H1 (cell line): ENCODE measurements at regions not wholly inside any gene's neighbourhood (a gene's known extent, or its start where the extent isn't known, plus 50 kb on each side); places are given as distances from the start of the nearest gene placed in this dataset.

ENCODE experiments used
- CBX5 ChIP-seq: fragments of 300-800, 300-1000 bp; sonication (generic); IDR thresholded peaks from 2 replicates; pipeline ENCODE4 v1.7.1; 2016; ENCODE audit warnings: antibody characterized with exemption, low read length, low read depth
- PHF8 ChIP-seq: fragments of 200-600 bp; sonication (generic); conservative IDR thresholded peaks from 2 replicates; pipeline ENCODE4 v1.7.1; 2012; ENCODE audit warnings: low read depth, mild to moderate bottlenecking, inconsistent platforms, low read length, moderate library complexity
- SIRT6 ChIP-seq: IDR thresholded peaks from one replicate; pipeline ENCODE4 v1.7.1; 2012; ENCODE audit warnings: low read length, inconsistent platforms
- SP1 ChIP-seq: IDR thresholded peaks from 2 replicates; pipeline ENCODE4 v1.6.1; 2011; ENCODE audit warnings: low read depth, low read length
- TAF1 ChIP-seq: IDR thresholded peaks from 2 replicates; pipeline ENCODE4 v1.6.1; 2011; ENCODE audit warnings: mild to moderate bottlenecking, low read depth, low read length
- YY1 ChIP-seq: IDR thresholded peaks from 2 replicates; pipeline ENCODE4 v1.6.1; 2011; ENCODE audit warnings: low read depth, mild to moderate bottlenecking, low read length

GRCh38 chr1:30476911-30477459 is 246.4 kb downstream of the MATN1 start (continued):
- TF ChIP-seq SP1 (no peak), SIRT6 (no peak), YY1 (no peak), CBX5 (no peak), PHF8 (no peak), TAF1 (no peak)
